ENCODE measurements at regions not wholly inside any gene's neighbourhood (a gene's known extent, or its start where the extent isn't known, plus 50 kb on each side); places are given as distances from the start of the nearest gene placed in this dataset.
A peak's percentile ranks its signal among the peaks of the same experiment; 100 is the strongest.

- Histone ChIP-seq H4K20me1 (ENCODE audit: insufficient read depth, low read length) (no peaks in the 10 kb centered on the region), H2AFZ (replicated peaks; ENCODE audit: low read length, poor library complexity) (peak overlapping the region; percentile 99), H4K5ac (ENCODE audit: low read depth, low read length) (peak overlapping the region; percentile 10), H2BK120ac (ENCODE audit: low read depth, low read length) (peak overlapping the region; percentile 42), H2AK9ac (replicated peaks; ENCODE audit: low read depth, low read length, poor library complexity) (peak overlapping the region; percentile 25), H3K36me3 (ENCODE audit: control insufficient read depth, insufficient read depth, low read length) (no peaks in the 10 kb centered on the region), H3K9ac (ENCODE audit: low read depth, low read length) (peak overlapping the region; percentile 68), H3K79me1 (ENCODE audit: low read depth in 1 of 2, low read length in 2 of 2) (no peaks in the 10 kb centered on the region), H3K9me1 (ENCODE audit: insufficient read depth, low read length) (no peaks in the 10 kb centered on the region), H3K4me1 (ENCODE audit: control insufficient read depth, insufficient read depth, low read length) (no peaks in the 10 kb centered on the region), H3K9me3 (ENCODE audit: control insufficient read depth, insufficient read depth, low read length) (no peaks in the 10 kb centered on the region), H3K4ac (ENCODE audit: low read depth, low read length) (peak overlapping the region; percentile 44), H2AK5ac (ENCODE audit: low read depth, low read length) (no peak overlapping the region), H2BK15ac (ENCODE audit: low read depth, low read length) (peak overlapping the region; percentile 11; the same call in 1 of the 3 replicates), H3K56ac (ENCODE audit: extremely low read depth, insufficient read depth, low read length) (peak overlapping the region; percentile 32; the same call in 1 of the 2 replicates), H2BK5ac (ENCODE audit: low read depth, low read length, poor library complexity, severe bottlenecking) (peak overlapping the region; percentile 20), H2BK20ac (ENCODE audit: low read depth, low read length) (no peak overlapping the region), H3K27ac (ENCODE audit: insufficient read depth, low read length) (peak overlapping the region; percentile 48), H3K4me3 (ENCODE audit: insufficient read depth, low read depth, low read length) (peak overlapping the region; percentile 72), H3K18ac (ENCODE audit: low read depth, low read length) (peak overlapping the region; percentile 1; the same call in 1 of the 2 replicates), H4K8ac (ENCODE audit: low read depth in 2 of 2, low read length in 2 of 2) (peak overlapping the region; percentile 64 to 68), H3K27me3 (ENCODE audit: control insufficient read depth, insufficient read depth, low read length) (peaks cover under 1% of the 10 kb centered on the region), H3K23ac (ENCODE audit: low read depth, low read length) (peak overlapping the region; percentile 13), H3K14ac (replicated peaks; ENCODE audit: low read depth, low read length) (peak overlapping the region; percentile 39; the same call in 1 of the 2 replicates), H4K91ac (ENCODE audit: insufficient read depth, low read depth, low read length) (0 out of 2 replicates have a peak overlapping the region, but pooled peaks have one; percentile 27), H3K4me2 (ENCODE audit: low read depth, low read length) (peak overlapping the region; percentile 50)
- in situ Hi-C loops (cut with MboI; ENCODE audit: low sequenced_read_pairs) (no loop called here), intact Hi-C loops (cut with micrococcal nuclease) (loop anchor here (5.0 to 10.0 kb wide), 5 partner anchors 208 to 555 kb away; partner anchors contain the start of genes LPIN3 and PLCG1), dilution Hi-C loops (cut with HindIII; ENCODE audit: low sequenced_read_pairs, unreplicated experiment) (no loop called here)
- ATAC-seq (ENCODE audit: low read depth) = peak; percentile 67
- TF ChIP-seq, protein P1, sequence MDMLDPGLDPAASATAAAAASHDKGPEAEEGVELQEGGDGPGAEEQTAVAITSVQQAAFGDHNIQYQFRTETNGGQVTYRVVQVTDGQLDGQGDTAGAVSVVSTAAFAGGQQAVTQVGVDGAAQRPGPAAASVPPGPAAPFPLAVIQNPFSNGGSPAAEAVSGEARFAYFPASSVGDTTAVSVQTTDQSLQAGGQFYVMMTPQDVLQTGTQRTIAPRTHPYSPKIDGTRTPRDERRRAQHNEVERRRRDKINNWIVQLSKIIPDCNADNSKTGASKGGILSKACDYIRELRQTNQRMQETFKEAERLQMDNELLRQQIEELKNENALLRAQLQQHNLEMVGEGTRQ (IDR thresholded peaks at IDR 0.05; ENCODE audit: low read depth, low read length) = peak; percentile 91
- TF ChIP-seq NFE2L2 (IDR thresholded peaks at IDR 0.05; ENCODE audit: low read depth, low read length) (no peak), BHLHE40 (IDR thresholded peaks at IDR 0.05; ENCODE audit: low read depth, low read length) (peak; percentile 58)
- peak; percentile 52 for DNase-seq
- no TSS peak for BruUV-seq (replicated peaks)
- ChIA-PET CTCF (interaction anchor here (0.6 kb wide), 3 partner anchors 541 to 1490 kb away, joined by 3 to 4 read pairs (median 3); no protein-coding TSS in a partner anchor), POLR2A (ENCODE audit: unreplicated experiment) (no interaction called here)
- WGBS, 2 experiments (ENCODE audit: extremely low coverage in 2 of 2, insufficient read length in 1 of 2) = 0% methylated on average over 8 of the region's 29 CpGs; no CpG with 5 or more reads in 1 of the 2 experiments
Observed at GRCh38 chr20:41692479-41693135, 74.4 kb upstream of the CHD6 start.
